Heart left ventricle (tissue), 13 donors: ENCODE measurements at regions not wholly inside any gene's neighbourhood (a gene's known extent, or its start where the extent isn't known, plus 50 kb on each side); places are given as distances from the start of the nearest gene placed in this dataset.

Experiments
- POLR2A ChIP-seq, 2 donors: fragments of 450-650 bp; IDR thresholded peaks; one replicate each; pipeline ENCODE4 v1.6.1; 2017; ENCODE audit warnings: antibody characterized with exemption in 2 of 2, mild to moderate bottlenecking in 2 of 2, moderate library complexity in 2 of 2
- TF ChIP-seq, protein P1 (sequence below), 12 donors: fragments of 200-600 bp; sonication (generic) in 4 of 12; IDR thresholded peaks; one replicate each; pipeline versions ENCODE4 v1.5.0 to v1.8.0; 2018 to 2022; ENCODE audit warnings: antibody characterized with exemption in 12 of 12, mild to moderate bottlenecking in 5 of 12
- donor health status: ischemic (EF 13 %, LVEDD 7.1; RV severe dilation, severe dysfunction).
- donor health status: DM: no; HTN: yes; CAD: no.
- donor health status: DM: no; HTN: no; CAD: no.
- donor health status: ischemic (EF 25% LVEDD 6.9; RV normal size, moderate dysfunction).
- donor health status: ischemic (EF 25% LVEDD 5.7; RV mildly dilated, moderate dysfunction).
- donor health status: ischemic (EF 35%, LVEDD 5.7; RV mildly dilated, moderate dysfunction).
- donor health status: nonischemic (EF 11% LVEDD 7.7; RV severe dilation, severe dysfunction).
- donor health status: DM: yes; HTN: yes; CAD: no.
- donor health status: PGD.
- donor health status: ischemic (EF 29% LVEDD 5.4; RV normal size, mild dysfunction).
- donor health status: nonischemic (EF 23%, LVEDD 6.1; RV moderate dilation, normal function).

DNA sequence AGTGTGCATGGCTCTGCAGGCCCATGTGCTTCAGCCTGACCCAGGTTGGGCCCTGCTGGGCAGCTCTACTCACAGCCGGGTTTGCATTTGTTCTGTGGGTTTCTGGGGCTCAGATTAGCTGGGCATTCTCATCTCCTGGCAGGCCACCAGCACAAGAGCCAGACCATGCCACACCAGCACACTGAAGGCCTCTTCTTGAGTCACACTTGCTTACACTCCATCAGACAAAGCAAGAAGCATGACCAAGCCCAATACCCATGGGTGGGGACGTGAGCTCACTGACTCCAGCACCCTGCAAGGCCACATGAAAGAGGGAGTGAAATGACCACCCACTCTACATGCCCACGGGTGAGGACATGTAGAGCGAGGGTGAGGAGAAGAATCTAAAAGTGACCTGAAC is 257.8 kb upstream of the PPP2R2D start:
- TF ChIP-seq, protein P1, sequence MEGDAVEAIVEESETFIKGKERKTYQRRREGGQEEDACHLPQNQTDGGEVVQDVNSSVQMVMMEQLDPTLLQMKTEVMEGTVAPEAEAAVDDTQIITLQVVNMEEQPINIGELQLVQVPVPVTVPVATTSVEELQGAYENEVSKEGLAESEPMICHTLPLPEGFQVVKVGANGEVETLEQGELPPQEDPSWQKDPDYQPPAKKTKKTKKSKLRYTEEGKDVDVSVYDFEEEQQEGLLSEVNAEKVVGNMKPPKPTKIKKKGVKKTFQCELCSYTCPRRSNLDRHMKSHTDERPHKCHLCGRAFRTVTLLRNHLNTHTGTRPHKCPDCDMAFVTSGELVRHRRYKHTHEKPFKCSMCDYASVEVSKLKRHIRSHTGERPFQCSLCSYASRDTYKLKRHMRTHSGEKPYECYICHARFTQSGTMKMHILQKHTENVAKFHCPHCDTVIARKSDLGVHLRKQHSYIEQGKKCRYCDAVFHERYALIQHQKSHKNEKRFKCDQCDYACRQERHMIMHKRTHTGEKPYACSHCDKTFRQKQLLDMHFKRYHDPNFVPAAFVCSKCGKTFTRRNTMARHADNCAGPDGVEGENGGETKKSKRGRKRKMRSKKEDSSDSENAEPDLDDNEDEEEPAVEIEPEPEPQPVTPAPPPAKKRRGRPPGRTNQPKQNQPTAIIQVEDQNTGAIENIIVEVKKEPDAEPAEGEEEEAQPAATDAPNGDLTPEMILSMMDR (IDR thresholded peaks at IDR 0.05): no peak
- TF ChIP-seq POLR2A (IDR thresholded peaks at IDR 0.05): no peak
